Right lobe of liver (tissue), 4 donors: ENCODE measurements at regions not wholly inside any gene's neighbourhood (a gene's known extent, or its start where the extent isn't known, plus 50 kb on each side); places are given as distances from the start of the nearest gene placed in this dataset.

Source experiments
- CTCF ChIP-seq, 4 donors: fragments of 200-600 bp in 3 of 4; fragments of 450-650 bp in 1 of 4; IDR thresholded peaks; one replicate each; pipeline versions ENCODE4 v1.5.1 to v1.8.0; 2016 to 2022; ENCODE audit warnings: antibody characterized with exemption in 4 of 4, mild to moderate bottlenecking in 2 of 4
- POLR2A ChIP-seq: fragments of 450-650 bp; IDR thresholded peaks from one replicate; pipeline ENCODE4 v1.6.1; 2017; ENCODE audit warnings: antibody characterized with exemption, mild to moderate bottlenecking
- donor health status: DM: no; HTN: no; CAD: no.
- donor health status: DM: no; HTN: no; CAD: no.
- donor health status: DM: no; HTN: yes; CAD: no.

GRCh38 chr9:134231767-134232166 is 67.4 kb upstream of the RNU6ATAC start:
- TF ChIP-seq POLR2A (no peak), CTCF (IDR thresholded peaks at IDR 0.05) (no peak)
